HEK293 (cell line): ENCODE measurements at regions not wholly inside any gene's neighbourhood (a gene's known extent, or its start where the extent isn't known, plus 50 kb on each side); places are given as distances from the start of the nearest gene placed in this dataset.

Experiments used
- CTCF ChIP-seq: fragments of 450-650 bp; formaldehyde crosslinking; IDR thresholded peaks from 2 replicates; pipeline ENCODE4 v1.5.1; 2016; ENCODE audit warnings: missing biosample characterization, missing genetic modification characterization
- SP2 ChIP-seq: fragments of 450-650 bp; formaldehyde crosslinking; IDR thresholded peaks from 2 replicates; pipeline ENCODE4 v1.5.1; 2016; ENCODE audit warnings: missing biosample characterization, missing genetic modification characterization
- ZNF16 ChIP-seq: fragments of 450-650 bp; formaldehyde crosslinking; IDR thresholded peaks from 2 replicates; pipeline ENCODE4 v1.5.1; 2016; ENCODE audit warnings: low read depth, missing biosample characterization, missing genetic modification characterization
- ZSCAN18 ChIP-seq: fragments of 450-650 bp; formaldehyde crosslinking; IDR thresholded peaks from 2 replicates; pipeline ENCODE4 v1.5.1; 2016; ENCODE audit warnings: missing biosample characterization, missing genetic modification characterization

- TF ChIP-seq ZSCAN18 (tag by site-specific recombination) = no peak
- no peak for TF ChIP-seq CTCF (tag by site-specific recombination)
- no peak for TF ChIP-seq ZNF16 (tag by site-specific recombination)
- no peak for TF ChIP-seq SP2 (tag by site-specific recombination)
Observed at GRCh38 chr9:134553996-134554372, 87.6 kb upstream of the COL5A1 start.
